Left ventricle myocardium inferior (tissue), 1 donor: ENCODE measurements at regions not wholly inside any gene's neighbourhood (a gene's known extent, or its start where the extent isn't known, plus 50 kb on each side); places are given as distances from the start of the nearest gene placed in this dataset.

Experiments used
- DNase-seq: peaks from one replicate; pipeline ENCODE4 v3.0.0-alpha.2; 2020
- H3K27ac ChIP-seq: fragments of 200-600 bp; replicated peaks from 2 replicates; pipeline ENCODE4 v1.8.0; 2021
- H3K27me3 ChIP-seq: fragments of 200-600 bp; 2 replicates; pipeline ENCODE4 v1.8.0; 2021; ENCODE audit warnings: low read depth
- H3K36me3 ChIP-seq: fragments of 200-600 bp; 2 replicates; pipeline ENCODE4 v1.8.0; 2021
- H3K4me1 ChIP-seq: fragments of 200-600 bp; 2 replicates; pipeline ENCODE4 v1.8.0; 2021
- H3K4me3 ChIP-seq: fragments of 200-600 bp; 2 replicates; pipeline ENCODE4 v1.8.0; 2021; ENCODE audit warnings: mild to moderate bottlenecking, moderate library complexity
- H3K9me3 ChIP-seq: fragments of 200-600 bp; replicated peaks from 2 replicates; pipeline ENCODE4 v1.8.0; 2021
- CTCF ChIP-seq: fragments of 200-600 bp; IDR thresholded peaks from 2 replicates; pipeline ENCODE4 v1.8.0; 2021; ENCODE audit warnings: antibody characterized with exemption, mild to moderate bottlenecking, borderline replicate concordance
- intact Hi-C: fragments of 100-400 bp; cut with micrococcal nuclease; formaldehyde crosslinking; loops from one replicate; pipeline ENCODE4 v1.11.0; 2022
- donor health status: DM: no; HTN: yes; CAD: no; lungs with severe emphysema.

- peaks cover 53% of the 10 kb centered on the region for H3K4me1 ChIP-seq
- TF ChIP-seq CTCF, result no peak
- no peaks in the 10 kb centered on the region for H3K36me3 ChIP-seq
- intact Hi-C loops, result no loop called here
- H3K4me3 ChIP-seq, result no peak overlapping the region
- no peak overlapping the region for H3K27ac ChIP-seq
- no peaks in the 10 kb centered on the region for H3K9me3 ChIP-seq
- no peaks in the 10 kb centered on the region for H3K27me3 ChIP-seq
- no peak for DNase-seq
Observed at GRCh38 chr2:196480653-196481323, 158.7 kb upstream of the CCDC150 start.

GRCh38 chr2:196481324-196481697 is 158.2 kb upstream of the CCDC150 start:
- Histone ChIP-seq H3K36me3 (no peaks in the 10 kb centered on the region), H3K27me3 (no peaks in the 10 kb centered on the region), H3K4me3 (no peak overlapping the region), H3K9me3 (no peaks in the 10 kb centered on the region), H3K4me1 (peaks cover 56% of the 10 kb centered on the region), H3K27ac (no peak overlapping the region)
- no peak for DNase-seq
- TF ChIP-seq CTCF, result no peak
- intact Hi-C loops, result no loop called here

GRCh38 chr2:196482119-196483065 is 157.1 kb upstream of the CCDC150 start:
- no peak for DNase-seq
- intact Hi-C loops, result no loop called here
- H3K27me3 ChIP-seq, result no peaks in the 10 kb centered on the region
- H3K9me3 ChIP-seq, result no peaks in the 10 kb centered on the region
- H3K4me1 ChIP-seq, result peaks cover 67% of the 10 kb centered on the region
- H3K4me3 ChIP-seq, result no peak overlapping the region
- H3K27ac ChIP-seq, result no peak overlapping the region
- no peak for TF ChIP-seq CTCF
- no peaks in the 10 kb centered on the region for H3K36me3 ChIP-seq

GRCh38 chr2:196486146-196486545 is 153.4 kb upstream of the CCDC150 start:
- Histone ChIP-seq H3K4me3 (no peak overlapping the region), H3K27me3 (no peaks in the 10 kb centered on the region), H3K27ac (peak overlapping the region; percentile 58), H3K9me3 (no peaks in the 10 kb centered on the region), H3K4me1 (peaks cover 43% of the 10 kb centered on the region), H3K36me3 (no peaks in the 10 kb centered on the region)
- no peak for TF ChIP-seq CTCF
- intact Hi-C loops, result no loop called here
- no peak for DNase-seq

GRCh38 chr2:196487417-196487816 is 152.1 kb upstream of the CCDC150 start:
- peaks cover 30% of the 10 kb centered on the region for H3K4me1 ChIP-seq
- no peak for TF ChIP-seq CTCF
- H3K9me3 ChIP-seq, result no peaks in the 10 kb centered on the region
- peak overlapping the region; percentile 58 for H3K27ac ChIP-seq
- H3K27me3 ChIP-seq, result no peaks in the 10 kb centered on the region
- H3K36me3 ChIP-seq, result no peaks in the 10 kb centered on the region
- H3K4me3 ChIP-seq, result no peak overlapping the region
- no peak for DNase-seq
- intact Hi-C loops, result no loop called here
